CD4-positive, alpha-beta memory T cell (primary cell): ENCODE measurements at regions not wholly inside any gene's neighbourhood (a gene's known extent, or its start where the extent isn't known, plus 50 kb on each side); places are given as distances from the start of the nearest gene placed in this dataset.
"Not testable (repeated sequence)": the region's sequence is repeated elsewhere in the genome, so short reads cannot be mapped to it uniquely, and the experiment has no call there.

Source experiments
- CTCF ChIA-PET: fragments of 350-600 bp; sonication (Branson Sonifier 250); formaldehyde crosslinking; loops from one replicate; lab custom pipeline; 2021; ENCODE audit warnings: inconsistent platforms; ENCODE audit not compliant: partially characterized antibody; lab: Charles Lee
- POLR2A ChIA-PET: fragments of 350-600 bp; sonication (Branson Sonifier 250); formaldehyde crosslinking; loops from one replicate; lab custom pipeline; 2021; ENCODE audit not compliant: partially characterized antibody; lab: Charles Lee
- DNase-seq, 5 donors: peaks; one replicate each; pipeline versions ENCODE4 v3.0.0 to v3.0.0-alpha.2; 2020 to 2022; ENCODE audit warnings: mixed read lengths in 1 of 5
- H3K27ac ChIP-seq: one replicate; pipeline ENCODE4 v1.7.0; 2013; ENCODE audit warnings: low read depth, low read length
- H3K27me3 ChIP-seq: 2 replicates; pipeline ENCODE4 v1.7.0; 2013; ENCODE audit warnings: mild to moderate bottlenecking, low read length, moderate library complexity; ENCODE audit not compliant: insufficient read depth
- H3K36me3 ChIP-seq: 2 replicates; pipeline ENCODE4 v1.7.0; 2013; ENCODE audit warnings: mild to moderate bottlenecking, low read length, moderate library complexity; ENCODE audit not compliant: insufficient read depth
- H3K4me1 ChIP-seq: 2 replicates; pipeline ENCODE4 v1.7.0; 2013; ENCODE audit warnings: mild to moderate bottlenecking, low read length, moderate library complexity; ENCODE audit not compliant: insufficient read depth
- H3K4me3 ChIP-seq, 2 donors: one replicate each; pipeline ENCODE4 v1.7.0; 2013; ENCODE audit warnings: low read length in 2 of 2, mild to moderate bottlenecking in 1 of 2
- H3K9me3 ChIP-seq, 2 donors: one replicate each; pipeline ENCODE4 v1.7.0; 2013; ENCODE audit warnings: low read length in 2 of 2, control low read depth in 1 of 2; ENCODE audit not compliant: control insufficient read depth in 1 of 2
- H3K27ac Mint-ChIP-seq, 7 donors: one replicate each; pipeline ENCODE4 v1.8.0; 2020 to 2021; ENCODE audit warnings: mixed read lengths in 7 of 7, mild to moderate bottlenecking in 6 of 7, inconsistent platforms in 3 of 7, moderate library complexity in 3 of 7
- H3K27me3 Mint-ChIP-seq, 2 donors: one replicate each; pipeline ENCODE4 v1.8.0; 2020 to 2021; ENCODE audit warnings: mixed read lengths in 2 of 2
- H3K36me3 Mint-ChIP-seq, 2 donors: one replicate each; pipeline ENCODE4 v1.8.0; 2020 to 2021; ENCODE audit warnings: mixed read lengths in 2 of 2, inconsistent platforms in 1 of 2, mild to moderate bottlenecking in 1 of 2
- H3K4me1 Mint-ChIP-seq, 4 donors: one replicate each; pipeline ENCODE4 v1.8.0; 2020 to 2021; ENCODE audit warnings: mixed read lengths in 4 of 4, mild to moderate bottlenecking in 1 of 4
- H3K4me3 Mint-ChIP-seq, 8 donors: one replicate each; pipeline ENCODE4 v1.8.0; 2020 to 2021; ENCODE audit warnings: mixed read lengths in 8 of 8, mild to moderate bottlenecking in 7 of 8, moderate library complexity in 6 of 8, inconsistent platforms in 3 of 8
- H3K9me3 Mint-ChIP-seq, 8 donors: one replicate each; pipeline ENCODE4 v1.8.0; 2020 to 2021; ENCODE audit warnings: mixed read lengths in 8 of 8, mild to moderate bottlenecking in 5 of 8, inconsistent platforms in 3 of 8, moderate library complexity in 1 of 8
- intact Hi-C: fragments of 100-400 bp; cut with micrococcal nuclease; formaldehyde crosslinking; loops from one replicate; pipeline ENCODE4 v1.15.1; 2023

DNA sequence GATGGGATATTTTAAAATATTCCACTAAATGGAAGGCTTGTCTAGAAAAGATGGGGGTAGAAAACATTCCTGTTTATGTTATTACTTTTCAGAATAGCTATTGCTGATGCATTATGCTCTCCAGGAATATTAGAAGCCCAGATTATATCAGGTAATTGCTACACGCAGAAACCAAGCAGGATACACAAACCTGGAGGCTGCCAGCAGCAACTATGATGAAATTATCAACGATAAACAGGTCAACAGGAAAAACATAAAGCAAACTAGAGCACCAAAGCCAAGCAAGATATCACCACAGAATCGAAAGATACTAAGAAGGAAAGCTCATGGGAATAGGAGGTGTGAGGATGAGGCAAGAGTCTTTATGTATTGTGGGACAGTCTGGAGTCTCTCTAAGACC, 113.2 kb upstream of the SPATS2L start:
- H3K4me3 Mint-ChIP-seq = no peak overlapping the region

DNA sequence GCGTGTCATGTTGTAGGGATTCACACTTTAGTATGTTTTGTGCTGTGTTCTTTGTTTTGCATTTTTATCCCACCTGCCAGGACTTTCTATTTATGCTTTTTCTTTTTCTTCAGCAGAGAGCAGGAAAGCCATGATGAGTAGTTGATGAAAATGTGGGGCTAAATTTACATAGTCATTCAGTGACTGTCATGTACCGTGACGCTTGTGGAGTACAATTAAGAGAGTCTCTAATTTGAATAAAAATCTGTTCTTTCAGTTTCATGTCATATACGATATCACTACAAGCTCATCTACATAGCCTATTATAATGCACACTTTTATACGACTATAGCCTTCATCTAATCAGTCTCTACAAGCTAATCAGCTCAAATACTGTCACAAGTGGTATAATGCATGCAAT, 112.7 kb upstream of the SPATS2L start:
- no peak overlapping the region for H3K27ac ChIP-seq

More for the DNA sequence above, 113.2 kb upstream of the SPATS2L start:
- no peaks in the 10 kb centered on the region for H3K4me1 ChIP-seq
- H3K9me3 ChIP-seq = no peaks in the 10 kb centered on the region
- Mint-ChIP-seq H3K4me1 (peaks cover 0 to 3% (median under 1%) of the 10 kb centered on the region in 4 donors), H3K36me3 (no peaks in the 10 kb centered on the region), H3K9me3 (peaks cover 0 to 2% (median 0%) of the 10 kb centered on the region in 8 donors), H3K27ac (no peak overlapping the region), H3K27me3 (peaks cover 15 to 26% of the 10 kb centered on the region in 2 donors)
- no peaks in the 10 kb centered on the region for H3K27me3 ChIP-seq
- DNase-seq = no peak
- H3K4me3 ChIP-seq = no peak overlapping the region
- no peaks in the 10 kb centered on the region for H3K36me3 ChIP-seq
- CTCF ChIA-PET = no interaction called here
- POLR2A ChIA-PET = no interaction called here
- intact Hi-C loops = no loop called here
- H3K27ac ChIP-seq = no peak overlapping the region

DNA sequence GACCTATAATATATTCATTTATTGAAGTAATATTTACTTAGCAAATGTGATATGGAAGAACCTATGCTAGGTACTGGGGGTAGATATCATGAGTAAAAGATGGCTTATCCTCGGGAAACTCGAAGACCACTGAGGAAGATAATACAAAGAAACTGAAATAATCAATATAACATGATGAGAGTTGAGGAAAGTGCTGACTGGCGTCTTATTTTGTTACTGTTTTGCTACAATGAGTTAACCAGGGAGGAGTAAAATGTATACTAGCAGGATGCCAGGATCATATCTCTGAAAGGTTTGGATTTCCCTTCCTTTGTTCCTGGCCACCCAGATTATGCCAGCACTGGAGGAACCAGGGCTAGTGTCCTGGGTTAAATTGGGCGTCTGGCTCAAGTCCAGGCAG, 111.7 kb upstream of the SPATS2L start:
- no peak overlapping the region for H3K4me3 ChIP-seq
- CTCF ChIA-PET = no interaction called here

More for the DNA sequence above, 112.7 kb upstream of the SPATS2L start:
- intact Hi-C loops = no loop called here
- H3K27me3 Mint-ChIP-seq = peaks cover 17 to 29% of the 10 kb centered on the region in 2 donors
- no peak overlapping the region for H3K27ac Mint-ChIP-seq
- H3K4me1 Mint-ChIP-seq = peaks cover 0 to 3% (median under 1%) of the 10 kb centered on the region in 4 donors
- H3K4me1 ChIP-seq = no peaks in the 10 kb centered on the region
- H3K36me3 ChIP-seq = no peaks in the 10 kb centered on the region
- H3K4me3 Mint-ChIP-seq = no peak overlapping the region
- no peak overlapping the region for H3K4me3 ChIP-seq
- no peaks in the 10 kb centered on the region for H3K9me3 ChIP-seq
- H3K9me3 Mint-ChIP-seq = peaks cover 0 to 2% (median 0%) of the 10 kb centered on the region in 8 donors
- CTCF ChIA-PET = no interaction called here
- no peaks in the 10 kb centered on the region for H3K27me3 ChIP-seq
- DNase-seq = no peak
- POLR2A ChIA-PET = no interaction called here
- no peaks in the 10 kb centered on the region for H3K36me3 Mint-ChIP-seq

DNA sequence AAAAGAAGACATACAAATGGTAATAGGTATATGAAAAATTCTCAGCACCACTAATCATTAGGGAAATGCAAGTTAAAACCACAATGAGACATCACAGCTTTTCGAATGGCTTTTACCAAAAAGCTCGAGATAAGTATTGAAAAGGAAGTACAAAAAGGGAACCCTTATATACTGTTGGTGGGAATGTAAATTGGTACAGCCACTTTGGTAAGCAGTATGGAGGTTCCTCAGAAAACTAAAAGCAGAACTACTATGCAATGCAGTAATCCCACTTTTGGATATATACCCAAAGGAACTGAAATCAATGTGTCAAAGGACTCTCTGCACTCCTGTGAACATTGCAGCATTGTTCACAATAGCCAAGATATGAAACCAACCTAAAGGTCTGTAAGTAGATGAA, 107.5 kb upstream of the SPATS2L start:
- no peaks in the 10 kb centered on the region for H3K36me3 Mint-ChIP-seq
- H3K4me3 Mint-ChIP-seq = no peak overlapping the region
- DNase-seq = no peak
- intact Hi-C loops = no loop called here
- Histone ChIP-seq H3K9me3 (no peaks in the 10 kb centered on the region), H3K4me3 (no peak overlapping the region), H3K4me1 (no peaks in the 10 kb centered on the region), H3K27me3 (no peaks in the 10 kb centered on the region), H3K27ac (no peak overlapping the region), H3K36me3 (no peaks in the 10 kb centered on the region)
- no peak overlapping the region for H3K27ac Mint-ChIP-seq
- ChIA-PET POLR2A (no interaction called here), CTCF (no interaction called here)
- H3K27me3 Mint-ChIP-seq = peaks cover 15 to 22% of the 10 kb centered on the region in 2 donors
- peaks cover 0 to 3% (median 0%) of the 10 kb centered on the region in 4 donors for H3K4me1 Mint-ChIP-seq
- H3K9me3 Mint-ChIP-seq = peaks cover 0 to 2% (median 0%) of the 10 kb centered on the region in 8 donors

More for the DNA sequence above, 111.7 kb upstream of the SPATS2L start:
- Histone ChIP-seq H3K4me1 (no peaks in the 10 kb centered on the region), H3K36me3 (no peaks in the 10 kb centered on the region), H3K27ac (no peak overlapping the region), H3K9me3 (no peaks in the 10 kb centered on the region), H3K27me3 (no peaks in the 10 kb centered on the region)
- POLR2A ChIA-PET = no interaction called here
- H3K4me1 Mint-ChIP-seq = peaks cover 0 to 3% (median under 1%) of the 10 kb centered on the region in 4 donors
- peaks cover 17 to 29% of the 10 kb centered on the region in 2 donors for H3K27me3 Mint-ChIP-seq
- no peak overlapping the region for H3K27ac Mint-ChIP-seq
- intact Hi-C loops = no loop called here
- H3K4me3 Mint-ChIP-seq = no peak overlapping the region
- DNase-seq = no peak
- H3K9me3 Mint-ChIP-seq = peaks cover 0 to 2% (median 0%) of the 10 kb centered on the region in 8 donors
- no peaks in the 10 kb centered on the region for H3K36me3 Mint-ChIP-seq

DNA sequence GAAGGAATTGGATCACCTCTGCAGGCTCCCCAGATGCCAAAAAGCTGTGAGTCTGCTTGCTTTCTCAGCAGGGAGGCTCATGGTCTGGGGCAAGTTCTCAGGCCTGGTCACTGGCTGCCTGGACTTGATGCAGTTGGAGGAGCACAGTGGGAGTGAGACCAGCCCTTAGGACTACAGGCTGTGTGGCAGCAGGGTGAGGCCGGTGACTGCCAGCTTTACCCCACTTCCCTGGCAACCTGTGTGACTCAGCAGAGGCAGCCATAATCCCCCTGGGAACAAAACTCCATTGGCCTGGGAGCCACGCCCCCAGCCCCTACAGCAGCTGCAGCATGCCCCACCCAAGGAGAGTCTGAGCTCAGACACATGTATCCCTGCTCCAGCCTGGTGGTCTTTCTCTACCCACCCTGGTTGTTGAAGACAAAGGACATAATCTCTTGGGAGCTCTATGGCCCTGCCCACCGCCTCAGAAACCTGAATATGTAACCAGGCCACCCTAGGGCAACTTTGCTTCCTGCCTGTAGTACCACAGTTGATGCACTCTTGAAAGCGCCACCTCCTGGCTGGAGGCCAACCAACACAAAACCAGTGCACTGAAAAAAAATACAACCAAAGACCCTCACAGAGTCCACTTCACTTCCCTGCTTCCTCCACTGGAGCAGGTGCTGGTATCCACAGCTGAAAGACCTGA, 106.8 kb upstream of the SPATS2L start:
- ChIA-PET CTCF (interaction anchor here (1.5 kb wide), 1 partner anchor 11 kb away, joined by 3 read pairs; no protein-coding TSS in a partner anchor), POLR2A (no interaction called here)
- no peak overlapping the region for H3K4me3 Mint-ChIP-seq
- H3K36me3 Mint-ChIP-seq = no peaks in the 10 kb centered on the region
- Histone ChIP-seq H3K9me3 (no peaks in the 10 kb centered on the region), H3K36me3 (no peaks in the 10 kb centered on the region), H3K4me1 (no peaks in the 10 kb centered on the region), H3K27me3 (no peaks in the 10 kb centered on the region), H3K4me3 (no peak overlapping the region), H3K27ac (no peak overlapping the region)
- peaks cover 0 to 4% (median 0%) of the 10 kb centered on the region in 8 donors for H3K9me3 Mint-ChIP-seq
- intact Hi-C loops = no loop called here
- no peak for DNase-seq
- peaks cover 14 to 19% of the 10 kb centered on the region in 2 donors for H3K27me3 Mint-ChIP-seq
- H3K4me1 Mint-ChIP-seq = peaks cover 0 to 3% (median 0%) of the 10 kb centered on the region in 4 donors
- H3K27ac Mint-ChIP-seq = no peak overlapping the region

DNA sequence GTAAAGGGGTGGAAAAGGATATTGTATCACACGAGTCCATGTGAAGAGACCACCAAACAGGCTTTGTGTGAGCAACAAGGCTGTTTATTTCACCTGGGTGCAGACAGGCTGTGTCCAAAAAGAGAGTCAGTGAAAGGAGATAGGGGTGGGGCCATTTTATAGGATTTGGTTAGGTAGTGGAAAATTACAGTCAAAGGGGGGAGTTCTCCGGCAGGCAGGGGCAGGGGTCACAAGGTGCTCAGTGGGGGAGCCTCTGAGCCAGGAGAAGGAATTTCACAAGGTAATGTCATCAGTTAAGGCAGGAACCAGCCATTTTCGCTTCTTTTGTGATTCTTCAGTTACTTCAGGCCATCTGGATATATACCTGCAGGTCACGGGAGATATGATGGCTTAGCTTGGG, 104.7 kb upstream of the SPATS2L start:
- H3K27ac Mint-ChIP-seq, H3K4me1 ChIP-seq, H3K4me1 Mint-ChIP-seq, H3K36me3 ChIP-seq, H3K4me3 ChIP-seq, H3K27me3 ChIP-seq, intact Hi-C loops, POLR2A ChIA-PET, H3K9me3 ChIP-seq, H3K4me3 Mint-ChIP-seq, H3K36me3 Mint-ChIP-seq, DNase-seq, CTCF ChIA-PET, H3K27ac ChIP-seq: not testable (repeated sequence)
- H3K27me3 Mint-ChIP-seq = peaks cover 8 to 15% of the 10 kb centered on the region in 2 donors
- peaks cover 0 to 12% (median 1%) of the 10 kb centered on the region in 8 donors for H3K9me3 Mint-ChIP-seq

DNA sequence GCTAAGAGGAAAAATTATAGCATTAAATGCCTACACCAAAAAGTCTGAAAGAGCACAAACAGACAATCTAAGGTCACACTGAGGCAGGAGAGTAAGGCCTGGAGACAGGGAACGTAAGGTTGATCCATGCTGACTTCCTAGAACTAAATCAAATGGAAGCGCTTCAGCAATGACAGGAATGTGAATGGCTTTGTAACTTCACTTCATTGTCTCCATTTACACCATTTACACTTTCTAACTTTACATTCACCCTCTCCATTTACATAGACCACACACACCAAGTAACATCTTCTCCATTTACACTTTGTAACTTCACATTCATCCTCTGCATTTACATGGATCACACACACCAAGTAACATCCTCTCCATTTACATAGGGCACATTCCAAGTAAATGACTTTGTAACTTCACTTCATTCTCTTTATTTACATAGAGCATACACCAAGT, 103.1 kb upstream of the SPATS2L start:
- H3K36me3 Mint-ChIP-seq = no peaks in the 10 kb centered on the region
- Histone ChIP-seq H3K9me3 (no peaks in the 10 kb centered on the region), H3K27me3 (no peaks in the 10 kb centered on the region), H3K27ac (no peak overlapping the region), H3K4me1 (no peaks in the 10 kb centered on the region), H3K36me3 (no peaks in the 10 kb centered on the region), H3K4me3 (no peak overlapping the region)
- no peak overlapping the region for H3K4me3 Mint-ChIP-seq
- intact Hi-C loops = no loop called here
- POLR2A ChIA-PET = no interaction called here
- peaks cover 0 to 12% (median 2%) of the 10 kb centered on the region in 8 donors for H3K9me3 Mint-ChIP-seq
- H3K27ac Mint-ChIP-seq = no peak overlapping the region
- no peak for DNase-seq
- no peaks in the 10 kb centered on the region for H3K4me1 Mint-ChIP-seq
- H3K27me3 Mint-ChIP-seq = peaks cover 6 to 9% of the 10 kb centered on the region in 2 donors
- CTCF ChIA-PET = no interaction called here
